NB4 (cell line): ENCODE measurements at regions not wholly inside any gene's neighbourhood (a gene's known extent, or its start where the extent isn't known, plus 50 kb on each side); places are given as distances from the start of the nearest gene placed in this dataset.

Experiments
- CTCF ChIP-seq: IDR thresholded peaks from one replicate; pipeline ENCODE4 v1.5.1; 2012; ENCODE audit warnings: low read depth, low read length
- MAX ChIP-seq: IDR thresholded peaks from 2 replicates; pipeline ENCODE4 v1.6.1; 2011; ENCODE audit warnings: low read depth, low read length
- MYC ChIP-seq: IDR thresholded peaks from 2 replicates; pipeline ENCODE4 v1.6.1; 2011; ENCODE audit warnings: low read depth, low read length
- POLR2A ChIP-seq: IDR thresholded peaks from 2 replicates; pipeline ENCODE4 v1.6.1; 2011; ENCODE audit warnings: mild to moderate bottlenecking; ENCODE audit not compliant: insufficient read length; ENCODE audit errors: extremely low read depth

GRCh38 chr15:95565690-95566089 lies 764.8 kb upstream of the NR2F2 start:
- TF ChIP-seq CTCF (no peak), MAX (no peak), POLR2A (no peak), MYC (no peak)
